ENCODE measurements at regions not wholly inside any gene's neighbourhood (a gene's known extent, or its start where the extent isn't known, plus 50 kb on each side); places are given as distances from the start of the nearest gene placed in this dataset.

- TF ChIP-seq CTCF (IDR thresholded peaks at IDR 0.05; ENCODE audit: low read length) (no peak), EZH2 (IDR thresholded peaks at IDR 0.05; ENCODE audit: borderline replicate concordance, low read length) (no peak)
These were observed 160.9 kb downstream of the ALG10B start for GRCh38 chr12:38477340-38478090.

Data from OCI-LY1 (cell line).